Epithelial cell of proximal tubule (primary cell): ENCODE measurements at regions not wholly inside any gene's neighbourhood (a gene's known extent, or its start where the extent isn't known, plus 50 kb on each side); places are given as distances from the start of the nearest gene placed in this dataset.

Experiments used
- DNase-seq: peaks from one replicate; pipeline ENCODE4 v3.0.0-alpha.2; 2011; ENCODE audit warnings: low read depth
- H3K4me3 ChIP-seq: 2 replicates; pipeline ENCODE4 v1.5.1; 2011; ENCODE audit warnings: low read depth, mild to moderate bottlenecking, low read length
- TF ChIP-seq, protein P1 (sequence below): conservative IDR thresholded peaks from 2 replicates; pipeline ENCODE4 v1.5.1; 2012; ENCODE audit warnings: low read depth, mild to moderate bottlenecking, low read length

DNA sequence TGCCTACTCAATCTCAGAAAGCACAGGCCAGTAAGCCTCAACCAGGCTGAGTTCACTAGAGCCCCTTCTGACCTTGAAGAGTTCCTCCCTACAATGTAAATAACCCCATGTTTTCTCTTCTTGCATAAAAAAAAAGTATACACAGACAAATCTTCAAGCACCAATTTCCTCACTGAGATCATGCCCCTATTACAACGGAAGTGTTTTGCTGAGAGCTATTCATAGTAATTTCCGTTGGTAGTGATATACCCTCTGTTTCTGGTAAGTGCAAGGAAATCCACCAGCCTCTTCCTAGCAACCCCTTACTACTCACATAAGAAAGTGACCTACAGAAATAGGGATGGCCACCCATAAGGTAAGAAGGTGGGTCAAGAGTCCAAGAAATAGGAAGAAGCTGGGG is 76.4 kb upstream of the TARS1 start:
- no peak for DNase-seq

DNA sequence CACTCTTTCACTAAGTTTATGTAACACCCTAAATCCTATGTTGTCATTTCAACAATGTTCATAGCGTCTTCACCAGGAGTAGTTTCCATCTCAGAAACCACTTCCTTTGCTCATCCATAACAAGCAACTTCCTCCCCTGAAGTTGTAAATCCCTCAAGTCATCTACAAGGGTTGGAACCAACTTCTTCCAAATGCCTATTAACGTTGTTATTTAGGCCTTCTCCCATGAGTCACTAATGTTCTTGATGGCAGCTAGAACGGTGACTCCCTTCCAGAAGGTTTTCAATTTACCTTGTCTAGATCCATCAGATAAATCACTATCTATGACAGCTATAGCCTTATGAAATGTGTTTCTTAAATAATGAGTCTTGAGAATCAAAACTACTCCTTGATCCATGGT is 73.3 kb upstream of the TARS1 start:
- no peak overlapping the region for H3K4me3 ChIP-seq
- DNase-seq, result no peak
- TF ChIP-seq, protein P1, sequence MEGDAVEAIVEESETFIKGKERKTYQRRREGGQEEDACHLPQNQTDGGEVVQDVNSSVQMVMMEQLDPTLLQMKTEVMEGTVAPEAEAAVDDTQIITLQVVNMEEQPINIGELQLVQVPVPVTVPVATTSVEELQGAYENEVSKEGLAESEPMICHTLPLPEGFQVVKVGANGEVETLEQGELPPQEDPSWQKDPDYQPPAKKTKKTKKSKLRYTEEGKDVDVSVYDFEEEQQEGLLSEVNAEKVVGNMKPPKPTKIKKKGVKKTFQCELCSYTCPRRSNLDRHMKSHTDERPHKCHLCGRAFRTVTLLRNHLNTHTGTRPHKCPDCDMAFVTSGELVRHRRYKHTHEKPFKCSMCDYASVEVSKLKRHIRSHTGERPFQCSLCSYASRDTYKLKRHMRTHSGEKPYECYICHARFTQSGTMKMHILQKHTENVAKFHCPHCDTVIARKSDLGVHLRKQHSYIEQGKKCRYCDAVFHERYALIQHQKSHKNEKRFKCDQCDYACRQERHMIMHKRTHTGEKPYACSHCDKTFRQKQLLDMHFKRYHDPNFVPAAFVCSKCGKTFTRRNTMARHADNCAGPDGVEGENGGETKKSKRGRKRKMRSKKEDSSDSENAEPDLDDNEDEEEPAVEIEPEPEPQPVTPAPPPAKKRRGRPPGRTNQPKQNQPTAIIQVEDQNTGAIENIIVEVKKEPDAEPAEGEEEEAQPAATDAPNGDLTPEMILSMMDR, result no peak

More for the DNA sequence above, 76.4 kb upstream of the TARS1 start:
- H3K4me3 ChIP-seq, result no peak overlapping the region
- TF ChIP-seq, protein P1, result no peak

DNA sequence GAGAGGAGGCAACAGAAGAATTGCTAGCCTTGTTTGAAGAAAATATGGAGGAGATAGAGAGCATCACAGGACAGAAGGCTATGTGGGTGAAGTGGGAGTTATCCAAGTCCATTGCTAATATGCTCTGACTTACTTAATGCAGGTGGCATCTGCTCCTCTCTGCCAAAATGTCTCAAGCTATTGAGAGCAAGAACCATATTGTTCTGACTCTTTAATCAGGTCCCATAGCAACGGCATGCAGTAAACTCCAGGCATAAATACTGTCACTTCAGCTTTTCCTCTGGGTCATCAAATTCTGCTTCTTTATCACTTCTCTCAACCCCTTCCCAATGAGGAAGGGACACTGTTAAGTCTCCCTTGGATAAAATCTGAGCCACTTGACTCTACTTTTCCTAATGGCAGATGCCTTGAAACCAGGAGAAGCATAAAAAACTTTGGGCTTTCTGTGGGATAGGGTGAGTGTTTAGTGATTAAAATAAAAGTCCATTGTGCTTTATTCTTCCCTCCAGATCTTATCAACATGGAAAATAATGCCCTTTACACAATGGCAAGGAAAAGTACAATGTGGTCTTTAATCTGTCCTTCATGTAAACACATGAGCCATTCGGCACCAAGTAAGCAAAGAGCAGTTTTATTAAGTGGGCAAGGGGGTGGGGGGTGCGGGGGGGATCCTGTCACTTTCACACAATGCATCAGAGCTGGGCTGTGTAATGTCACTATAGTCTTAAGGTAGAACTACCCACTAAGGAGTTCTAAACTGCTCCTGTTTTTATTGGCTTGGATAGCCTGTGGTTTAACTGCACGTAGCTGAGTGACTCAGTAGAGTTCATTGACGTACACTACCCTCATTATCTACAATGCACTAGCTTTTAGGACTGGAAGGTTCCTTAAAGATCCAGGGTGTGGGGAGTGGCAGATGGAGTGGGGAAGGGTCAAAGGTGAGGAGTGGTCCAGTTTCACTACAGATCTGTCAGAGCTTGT is 71.0 kb upstream of the TARS1 start:
- TF ChIP-seq, protein P1, result no peak
- H3K4me3 ChIP-seq, result no peak overlapping the region
- no peak for DNase-seq

DNA sequence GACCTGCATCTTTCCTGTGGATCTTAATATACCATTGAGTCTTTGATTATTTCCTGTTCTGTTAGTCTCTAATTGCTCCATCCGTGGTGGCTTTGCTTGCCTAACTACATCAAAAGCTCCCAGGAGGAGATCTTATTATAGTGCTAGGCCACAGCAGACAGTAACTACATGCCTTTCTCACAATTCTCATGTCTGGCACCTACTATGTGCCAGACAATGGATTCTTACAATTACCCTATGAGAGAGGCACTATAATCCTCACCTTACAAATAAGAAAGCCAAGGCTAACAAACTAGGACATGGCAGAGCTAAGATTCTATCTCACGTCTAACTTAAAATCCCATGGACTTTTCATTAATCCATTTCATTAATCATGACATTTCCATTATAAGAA is 70.3 kb upstream of the TARS1 start:
- H3K4me3 ChIP-seq, result no peak overlapping the region
- TF ChIP-seq, protein P1, result no peak
- no peak for DNase-seq

DNA sequence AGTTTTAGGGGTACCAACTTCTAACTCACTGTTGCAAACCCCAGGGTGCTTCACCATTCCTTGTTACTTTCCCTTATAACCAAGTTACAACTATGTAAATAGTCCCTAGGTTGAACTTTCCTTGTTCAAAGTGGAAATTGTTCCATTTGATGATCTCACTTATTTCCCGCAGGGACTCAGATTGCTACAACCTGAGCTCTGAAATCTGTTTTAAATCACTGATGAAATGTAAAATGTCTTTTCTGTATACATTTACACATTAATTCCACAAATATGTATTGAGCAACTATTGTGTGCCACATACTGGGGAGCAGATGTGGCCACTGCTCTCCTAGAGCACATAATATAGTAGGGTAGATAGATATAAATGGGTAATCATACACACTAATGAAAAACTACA is 69.1 kb upstream of the TARS1 start:
- TF ChIP-seq, protein P1, result no peak
- H3K4me3 ChIP-seq, result no peak overlapping the region
- DNase-seq, result no peak

DNA sequence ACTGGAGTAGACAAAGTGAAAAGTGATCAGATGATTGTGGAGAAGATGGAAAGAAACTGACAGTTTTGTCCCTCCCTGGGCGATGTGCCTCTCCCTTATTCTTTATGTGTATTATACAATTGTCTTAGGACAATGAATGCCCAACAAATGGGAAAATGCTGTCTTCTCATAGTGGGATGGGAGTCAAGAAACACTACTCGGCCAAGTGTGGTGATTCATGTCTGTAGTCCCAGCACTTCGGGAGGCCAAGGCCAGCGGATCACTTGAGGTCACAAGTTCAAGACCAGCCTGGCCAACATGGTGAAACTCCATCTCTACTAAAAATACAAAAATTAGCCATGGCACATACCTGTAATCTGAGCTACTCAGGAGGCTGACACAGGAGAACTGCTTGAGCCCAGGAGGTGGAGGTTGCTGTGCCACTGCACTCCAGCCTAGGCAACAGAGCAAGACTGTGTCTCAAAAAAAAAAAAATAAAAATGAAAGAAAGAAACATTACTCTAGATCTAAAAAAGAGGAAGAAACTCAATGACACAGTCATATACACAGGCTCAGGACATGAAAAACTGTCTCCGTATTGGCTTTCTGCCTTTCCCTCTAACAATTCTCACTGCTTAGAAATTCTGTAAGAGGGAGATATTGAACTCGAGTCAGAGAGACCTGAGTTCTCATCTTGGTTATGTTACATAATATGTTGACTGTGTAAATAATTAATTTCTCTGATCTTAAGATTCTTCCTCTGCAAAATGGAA is 67.9 kb upstream of the TARS1 start:
- no peak for DNase-seq
- H3K4me3 ChIP-seq, result no peak overlapping the region
- TF ChIP-seq, protein P1, result no peak
